ENCODE measurements at regions not wholly inside any gene's neighbourhood (a gene's known extent, or its start where the extent isn't known, plus 50 kb on each side); places are given as distances from the start of the nearest gene placed in this dataset.
A peak's percentile ranks its signal among the peaks of the same experiment; 100 is the strongest.

GRCh38 chrX:78437621-78438020, 110.2 kb upstream of the CYSLTR1 start:
- Mint-ChIP-seq H3K27me3 (no peaks in the 10 kb centered on the region), H3K4me1 (no peaks in the 10 kb centered on the region), H3K4me3 (no peak overlapping the region), H3K36me3 (ENCODE audit: low read depth) (no peaks in the 10 kb centered on the region), H3K27ac (no peak overlapping the region)
- no peak for DNase-seq
- no peaks in the 10 kb centered on the region for H3K9me3 ChIP-seq (ENCODE audit: control insufficient read depth, low read length, poor library complexity, severe bottlenecking)
- no peak for ATAC-seq

- no peak for ATAC-seq
- no peak overlapping the region for H3K4me3 Mint-ChIP-seq
- no peaks in the 10 kb centered on the region for H3K27me3 Mint-ChIP-seq
- H3K36me3 Mint-ChIP-seq (ENCODE audit: low read depth) = no peaks in the 10 kb centered on the region
- H3K9me3 ChIP-seq (ENCODE audit: control insufficient read depth, low read length, poor library complexity, severe bottlenecking) = no peaks in the 10 kb centered on the region
- DNase-seq = no peak
- no peaks in the 10 kb centered on the region for H3K4me1 Mint-ChIP-seq
- no peak overlapping the region for H3K27ac Mint-ChIP-seq
These were observed 101.8 kb upstream of the CYSLTR1 start for GRCh38 chrX:78429172-78429571.

DNA sequence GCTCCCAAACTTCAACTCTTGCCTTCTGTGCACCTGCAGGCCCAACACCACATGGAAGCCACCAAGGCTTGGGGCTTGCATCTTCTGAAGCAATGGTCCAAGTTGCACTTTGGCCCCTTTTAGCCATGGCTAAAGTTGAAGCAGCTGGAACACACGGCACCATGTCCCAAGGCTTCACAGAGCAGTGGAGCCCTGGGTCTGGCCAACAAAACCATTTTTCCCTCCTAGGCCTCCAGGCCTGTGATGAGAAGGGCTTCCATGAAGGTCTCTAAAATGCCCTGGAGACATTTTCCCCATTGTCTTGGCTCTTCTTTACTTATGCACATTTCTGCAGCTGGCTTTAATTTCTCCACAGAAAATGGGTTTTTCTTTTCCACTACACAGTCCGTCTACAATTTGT, 61.3 kb upstream of the CYSLTR1 start:
- no peak for ATAC-seq
- H3K27ac Mint-ChIP-seq = no peak overlapping the region
- no peaks in the 10 kb centered on the region for H3K36me3 Mint-ChIP-seq (ENCODE audit: low read depth)

DNA sequence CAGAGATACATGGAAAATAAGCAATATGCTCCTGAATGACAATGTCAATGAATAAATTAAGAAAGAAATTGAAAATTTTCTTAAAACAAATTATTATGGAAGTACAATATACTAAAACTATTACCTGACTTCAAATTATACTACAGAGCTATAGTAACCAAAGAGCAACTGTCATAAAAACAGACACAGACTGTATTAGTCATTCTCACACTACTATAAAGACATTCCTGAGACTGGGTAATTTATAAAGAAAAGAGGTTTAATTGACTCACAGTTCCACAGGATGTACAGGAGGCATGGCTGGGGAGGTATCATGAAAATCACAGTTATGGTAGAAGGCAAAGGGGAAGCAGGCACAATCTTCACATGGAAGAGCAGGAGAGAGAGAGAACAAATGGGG, 60.0 kb upstream of the CYSLTR1 start:
- no peaks in the 10 kb centered on the region for H3K4me1 Mint-ChIP-seq
- DNase-seq (no peak), ATAC-seq (no peak)
- H3K4me3 Mint-ChIP-seq = no peak overlapping the region
- H3K27ac Mint-ChIP-seq = no peak overlapping the region
- H3K27me3 Mint-ChIP-seq = no peaks in the 10 kb centered on the region
- no peaks in the 10 kb centered on the region for H3K36me3 Mint-ChIP-seq (ENCODE audit: low read depth)
- peaks cover 3% of the 10 kb centered on the region for H3K9me3 ChIP-seq (ENCODE audit: control insufficient read depth, low read length, poor library complexity, severe bottlenecking)

More for the DNA sequence above, 61.3 kb upstream of the CYSLTR1 start:
- H3K4me3 Mint-ChIP-seq = no peak overlapping the region
- H3K9me3 ChIP-seq (ENCODE audit: control insufficient read depth, low read length, poor library complexity, severe bottlenecking) = peaks cover 3% of the 10 kb centered on the region
- no peaks in the 10 kb centered on the region for H3K4me1 Mint-ChIP-seq
- no peaks in the 10 kb centered on the region for H3K27me3 Mint-ChIP-seq
- no peak for DNase-seq

- H3K36me3 Mint-ChIP-seq (ENCODE audit: low read depth) = no peaks in the 10 kb centered on the region
- ATAC-seq (no peak), DNase-seq (no peak)
- no peak overlapping the region for H3K27ac Mint-ChIP-seq
- H3K9me3 ChIP-seq (ENCODE audit: control insufficient read depth, low read length, poor library complexity, severe bottlenecking) = peaks cover 3% of the 10 kb centered on the region
- H3K4me3 Mint-ChIP-seq = no peak overlapping the region
- no peaks in the 10 kb centered on the region for H3K27me3 Mint-ChIP-seq
- no peaks in the 10 kb centered on the region for H3K4me1 Mint-ChIP-seq
These were observed 57.1 kb upstream of the CYSLTR1 start for GRCh38 chrX:78384486-78384885.

DNA sequence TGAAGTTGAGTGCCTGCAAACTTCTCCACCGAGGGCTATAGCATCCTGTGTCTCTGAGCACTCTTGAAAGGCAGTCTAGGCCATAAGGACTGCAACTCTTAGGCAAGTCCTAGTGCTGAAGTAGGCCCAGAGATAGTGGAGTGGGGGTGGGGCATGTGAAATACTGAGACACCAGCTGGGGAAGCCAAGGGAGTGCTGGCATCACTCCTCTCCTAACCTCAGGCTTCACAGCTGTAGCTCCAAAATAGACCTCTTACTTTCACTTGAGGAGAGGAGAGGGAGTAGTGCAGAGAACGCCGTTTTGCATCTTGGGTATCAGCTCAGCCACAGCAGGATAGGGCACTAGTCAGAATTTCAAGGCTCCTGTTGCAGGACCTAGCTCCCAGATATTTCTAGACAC, 56.2 kb upstream of the CYSLTR1 start:
- no peak overlapping the region for H3K27ac Mint-ChIP-seq
- no peaks in the 10 kb centered on the region for H3K36me3 Mint-ChIP-seq (ENCODE audit: low read depth)
- no peaks in the 10 kb centered on the region for H3K4me1 Mint-ChIP-seq
- no peak overlapping the region for H3K4me3 Mint-ChIP-seq
- H3K9me3 ChIP-seq (ENCODE audit: control insufficient read depth, low read length, poor library complexity, severe bottlenecking) = peaks cover 3% of the 10 kb centered on the region
- no peaks in the 10 kb centered on the region for H3K27me3 Mint-ChIP-seq
- no peak for ATAC-seq
- no peak for DNase-seq

- H3K9me3 ChIP-seq (ENCODE audit: control insufficient read depth, low read length, poor library complexity, severe bottlenecking) = no peaks in the 10 kb centered on the region
- ATAC-seq = no peak
- no peak overlapping the region for H3K27ac Mint-ChIP-seq
- no peaks in the 10 kb centered on the region for H3K4me1 Mint-ChIP-seq
- no peaks in the 10 kb centered on the region for H3K36me3 Mint-ChIP-seq (ENCODE audit: low read depth)
- no peaks in the 10 kb centered on the region for H3K27me3 Mint-ChIP-seq
- DNase-seq = no peak
- peak overlapping the region; percentile 25 for H3K4me3 Mint-ChIP-seq
These were observed 51.2 kb upstream of the CYSLTR1 start for GRCh38 chrX:78378476-78379115.

All from T-helper 17 cell (primary cell).